ENCODE measurements at regions not wholly inside any gene's neighbourhood (a gene's known extent, or its start where the extent isn't known, plus 50 kb on each side); places are given as distances from the start of the nearest gene placed in this dataset.
A peak's percentile ranks its signal among the peaks of the same experiment; 100 is the strongest.

DNA sequence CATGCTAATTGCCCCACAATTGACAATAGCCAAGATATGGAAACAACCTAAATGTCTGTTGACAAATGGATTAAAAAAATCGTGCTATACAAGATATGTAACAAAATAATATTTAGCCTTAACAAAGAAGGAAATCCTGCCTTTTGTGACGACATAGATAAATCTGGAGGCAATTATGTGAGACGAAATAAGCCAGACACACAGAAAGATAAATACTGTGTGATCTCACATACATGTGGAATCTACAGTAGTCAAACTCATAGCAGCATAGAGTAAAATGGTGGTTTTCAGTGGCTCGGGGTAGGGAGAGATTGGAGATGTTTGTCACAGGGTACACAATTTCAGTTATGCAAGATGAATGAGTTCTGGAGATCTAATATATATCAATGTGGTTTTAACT is 895.8 kb downstream of the SLITRK6 start:
- DNase-seq (ENCODE audit: low read depth) = no peak
- H3K4me3 ChIP-seq (ENCODE audit: low read depth, low read length) = no peak overlapping the region
- TF ChIP-seq, protein P1, sequence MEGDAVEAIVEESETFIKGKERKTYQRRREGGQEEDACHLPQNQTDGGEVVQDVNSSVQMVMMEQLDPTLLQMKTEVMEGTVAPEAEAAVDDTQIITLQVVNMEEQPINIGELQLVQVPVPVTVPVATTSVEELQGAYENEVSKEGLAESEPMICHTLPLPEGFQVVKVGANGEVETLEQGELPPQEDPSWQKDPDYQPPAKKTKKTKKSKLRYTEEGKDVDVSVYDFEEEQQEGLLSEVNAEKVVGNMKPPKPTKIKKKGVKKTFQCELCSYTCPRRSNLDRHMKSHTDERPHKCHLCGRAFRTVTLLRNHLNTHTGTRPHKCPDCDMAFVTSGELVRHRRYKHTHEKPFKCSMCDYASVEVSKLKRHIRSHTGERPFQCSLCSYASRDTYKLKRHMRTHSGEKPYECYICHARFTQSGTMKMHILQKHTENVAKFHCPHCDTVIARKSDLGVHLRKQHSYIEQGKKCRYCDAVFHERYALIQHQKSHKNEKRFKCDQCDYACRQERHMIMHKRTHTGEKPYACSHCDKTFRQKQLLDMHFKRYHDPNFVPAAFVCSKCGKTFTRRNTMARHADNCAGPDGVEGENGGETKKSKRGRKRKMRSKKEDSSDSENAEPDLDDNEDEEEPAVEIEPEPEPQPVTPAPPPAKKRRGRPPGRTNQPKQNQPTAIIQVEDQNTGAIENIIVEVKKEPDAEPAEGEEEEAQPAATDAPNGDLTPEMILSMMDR (IDR thresholded peaks at IDR 0.05; ENCODE audit: insufficient read depth, low read depth, low read length, missing control alignments) = no peak

- no peak overlapping the region for H3K4me3 ChIP-seq (ENCODE audit: low read depth, low read length)
- DNase-seq (ENCODE audit: low read depth) = no peak
- TF ChIP-seq, protein P1 (IDR thresholded peaks at IDR 0.05; ENCODE audit: insufficient read depth, low read depth, low read length, missing control alignments) = no peak
These were observed 897.0 kb downstream of the SLITRK6 start for GRCh38 chr13:84902243-84902642.

DNA sequence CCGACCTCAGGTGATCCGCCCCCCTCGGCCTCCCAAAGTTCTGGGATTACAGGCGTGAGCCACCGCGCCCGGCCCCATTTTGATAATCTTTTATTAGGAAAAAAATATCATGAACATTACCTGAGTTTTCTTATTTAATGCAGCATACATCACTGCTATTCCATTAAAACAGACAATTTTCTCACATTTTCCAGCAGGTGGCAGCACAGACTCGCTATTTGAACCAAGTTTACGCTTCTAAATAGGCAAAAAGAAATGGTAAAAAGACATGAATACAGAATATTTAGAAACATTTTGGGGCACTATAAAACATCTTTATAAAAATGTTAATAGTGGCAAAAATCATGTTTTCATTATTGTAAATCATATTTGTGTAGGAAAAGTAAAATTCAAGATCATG is 903.1 kb downstream of the SLITRK6 start:
- TF ChIP-seq, protein P1 (IDR thresholded peaks at IDR 0.05; ENCODE audit: insufficient read depth, low read depth, low read length, missing control alignments) = peak; percentile 47
- DNase-seq (ENCODE audit: low read depth) = peak; percentile 62
- H3K4me3 ChIP-seq (ENCODE audit: low read depth, low read length) = no peak overlapping the region

DNA sequence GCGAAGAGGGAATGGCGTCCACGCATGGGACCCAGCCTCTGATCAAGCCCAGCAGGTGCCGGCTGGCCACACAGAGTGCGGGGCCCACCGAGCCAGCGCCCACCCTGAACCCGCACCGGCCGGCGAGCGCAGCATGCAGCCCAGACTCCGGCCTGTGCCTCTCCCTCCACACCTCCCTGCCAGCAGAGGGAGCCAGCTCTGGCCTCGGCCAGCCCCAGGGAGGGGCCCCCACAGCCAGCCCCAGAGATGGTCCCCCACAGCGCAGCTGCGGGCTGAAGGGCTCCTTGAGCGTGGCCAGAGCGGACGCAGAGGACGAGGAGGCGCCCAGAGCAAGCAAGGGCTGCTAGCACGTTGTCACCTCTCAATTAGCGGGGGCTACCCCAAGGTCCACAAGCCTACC is 904.5 kb downstream of the SLITRK6 start:
- no peak for DNase-seq (ENCODE audit: low read depth)
- TF ChIP-seq, protein P1 (IDR thresholded peaks at IDR 0.05; ENCODE audit: insufficient read depth, low read depth, low read length, missing control alignments) = no peak

DNA sequence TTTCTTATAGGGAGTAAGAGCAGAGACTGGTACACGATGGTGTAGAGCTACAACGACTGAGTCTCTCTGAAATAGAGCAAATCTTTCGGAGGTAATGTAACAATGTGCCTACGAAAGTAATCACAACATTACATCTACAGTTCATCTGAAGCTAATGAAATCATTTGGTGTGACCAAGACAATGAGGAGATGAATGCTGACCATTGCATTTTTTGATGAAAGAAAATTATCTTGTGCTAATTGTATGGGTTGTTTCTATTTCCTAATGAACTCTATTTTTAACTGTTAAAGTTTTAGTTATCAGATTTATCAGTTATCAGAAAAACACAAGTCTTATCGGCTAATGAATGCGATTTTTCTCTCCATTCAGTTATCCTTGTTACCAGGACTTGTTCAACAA is 913.4 kb downstream of the SLITRK6 start:
- H3K4me3 ChIP-seq (ENCODE audit: low read depth, low read length) = no peak overlapping the region

More for the DNA sequence above, 904.5 kb downstream of the SLITRK6 start:
- H3K4me3 ChIP-seq (ENCODE audit: low read depth, low read length) = no peak overlapping the region

GRCh38 chr13:84873951-84874350 is 925.3 kb downstream of the SLITRK6 start:
- TF ChIP-seq, protein P1 (IDR thresholded peaks at IDR 0.05; ENCODE audit: insufficient read depth, low read depth, low read length, missing control alignments) = no peak
- H3K4me3 ChIP-seq (ENCODE audit: low read depth, low read length) = no peak overlapping the region
- DNase-seq (ENCODE audit: low read depth) = no peak

More for the DNA sequence above, 913.4 kb downstream of the SLITRK6 start:
- TF ChIP-seq, protein P1 (IDR thresholded peaks at IDR 0.05; ENCODE audit: insufficient read depth, low read depth, low read length, missing control alignments) = no peak
- no peak for DNase-seq (ENCODE audit: low read depth)

GRCh38 chr13:84870190-84870589 is 929.0 kb downstream of the SLITRK6 start:
- TF ChIP-seq, protein P1 (IDR thresholded peaks at IDR 0.05; ENCODE audit: insufficient read depth, low read depth, low read length, missing control alignments) = peak; percentile 24

More at GRCh38 chr13:84870190-84870589, 929.0 kb downstream of the SLITRK6 start:
- no peak for DNase-seq (ENCODE audit: low read depth)
- H3K4me3 ChIP-seq (ENCODE audit: low read depth, low read length) = no peak overlapping the region

Data from GM12865 (cell line).